ENCODE measurements at regions not wholly inside any gene's neighbourhood (a gene's known extent, or its start where the extent isn't known, plus 50 kb on each side); places are given as distances from the start of the nearest gene placed in this dataset.

DNA sequence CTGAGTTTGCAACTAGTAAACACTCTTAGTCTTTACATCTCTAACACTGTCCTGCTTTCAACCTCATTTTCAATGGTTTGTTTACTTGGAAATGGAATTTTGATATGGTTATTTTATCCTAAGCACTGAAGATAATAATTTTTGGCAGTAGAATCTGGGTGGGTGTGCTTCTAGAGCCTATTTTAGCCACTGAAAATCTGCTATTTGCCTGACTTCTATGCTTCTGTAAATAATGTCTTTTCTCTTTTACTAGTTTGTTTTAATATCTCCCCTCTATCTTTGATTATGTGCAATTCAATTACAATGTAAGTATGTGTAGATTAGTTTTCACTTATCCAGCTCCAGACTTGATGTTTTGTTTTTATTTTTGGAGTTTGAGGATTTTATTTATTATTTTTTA lies 197.5 kb downstream of the TUSC1 start:
- no peaks in the 10 kb centered on the region for H3K4me1 ChIP-seq (ENCODE audit: control insufficient read depth in 2 of 2, insufficient read depth in 1 of 2, low read depth in 1 of 2, low read length in 2 of 2)
- H3K4ac ChIP-seq (ENCODE audit: low read length), result no peak overlapping the region
- no peak overlapping the region for H3K18ac ChIP-seq (ENCODE audit: low read length)
- H2AK5ac ChIP-seq (ENCODE audit: low read depth, low read length), result no peak overlapping the region
- H3K27ac ChIP-seq (replicated peaks; ENCODE audit: low read length), result no peak overlapping the region
- no peak overlapping the region for H2BK5ac ChIP-seq (ENCODE audit: low read length)
- DNase-seq (ENCODE audit: low spot score), result no peak
- H2BK12ac ChIP-seq (ENCODE audit: low read length), result no peak overlapping the region
- H2BK15ac ChIP-seq (ENCODE audit: low read length), result no peak overlapping the region
- no peak overlapping the region for H4K91ac ChIP-seq (ENCODE audit: low read depth, low read length, poor library complexity)
- H2AFZ ChIP-seq (ENCODE audit: low read length), result no peak overlapping the region
- H2BK120ac ChIP-seq (ENCODE audit: low read depth, low read length), result no peak overlapping the region
- no peak overlapping the region for H3K23ac ChIP-seq (ENCODE audit: low read depth, low read length, poor library complexity)
- H3K36me3 ChIP-seq (replicated peaks in 1 of 2; ENCODE audit: control insufficient read depth in 2 of 2, insufficient read depth in 2 of 2, low read length in 2 of 2), result no peaks in the 10 kb centered on the region
- H3K4me2 ChIP-seq (ENCODE audit: insufficient read depth, low read length, poor library complexity, severe bottlenecking), result no peak overlapping the region
- no peak overlapping the region for H3K4me3 ChIP-seq (ENCODE audit: low read length in 2 of 2)
- H3K27me3 ChIP-seq (ENCODE audit: control insufficient read depth in 3 of 3, insufficient read depth in 3 of 3, low read depth in 1 of 3, low read length in 3 of 3), result no peaks in the 10 kb centered on the region
- no peaks in the 10 kb centered on the region for H3K9me3 ChIP-seq (replicated peaks in 1 of 2; ENCODE audit: control insufficient read depth in 2 of 2, insufficient read depth in 1 of 2, low read depth in 1 of 2, low read length in 2 of 2)
- H3K14ac ChIP-seq (ENCODE audit: low read length), result no peak overlapping the region
- no peak overlapping the region for H3K9ac ChIP-seq (ENCODE audit: low read depth, low read length, poor library complexity)
- H4K8ac ChIP-seq (ENCODE audit: low read depth, low read length), result no peak overlapping the region
- H3K79me1 ChIP-seq (ENCODE audit: low read depth, low read length), result no peaks in the 10 kb centered on the region

DNA sequence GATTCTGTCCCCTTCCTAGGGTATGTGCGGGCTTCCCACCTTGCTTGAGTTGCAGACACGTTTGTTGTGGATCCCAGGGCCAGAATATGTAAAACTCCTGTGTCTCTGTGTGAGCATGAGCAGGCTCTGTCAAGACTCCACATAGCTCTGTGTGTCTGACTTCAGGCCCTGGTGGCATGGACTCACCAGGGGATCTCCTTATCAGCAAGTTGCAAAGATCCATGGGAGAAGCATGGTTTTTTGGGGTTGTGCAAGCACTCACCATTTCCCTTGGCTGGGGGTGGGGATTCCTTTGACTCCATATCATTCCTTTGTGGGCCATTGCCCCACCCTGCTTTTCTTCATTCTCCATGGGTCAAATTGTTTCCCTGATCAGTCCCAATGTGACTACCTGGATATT lies 205.6 kb downstream of the TUSC1 start:
- Histone ChIP-seq H4K91ac (ENCODE audit: low read depth, low read length, poor library complexity) (no peak overlapping the region), H3K4me1 (ENCODE audit: control insufficient read depth in 2 of 2, insufficient read depth in 1 of 2, low read depth in 1 of 2, low read length in 2 of 2) (no peaks in the 10 kb centered on the region), H3K36me3 (replicated peaks in 1 of 2; ENCODE audit: control insufficient read depth in 2 of 2, insufficient read depth in 2 of 2, low read length in 2 of 2) (no peaks in the 10 kb centered on the region), H4K8ac (ENCODE audit: low read depth, low read length) (no peak overlapping the region), H3K27ac (replicated peaks; ENCODE audit: low read length) (no peak overlapping the region), H3K23ac (ENCODE audit: low read depth, low read length, poor library complexity) (no peak overlapping the region), H2BK12ac (ENCODE audit: low read length) (no peak overlapping the region), H3K27me3 (ENCODE audit: control insufficient read depth in 3 of 3, insufficient read depth in 3 of 3, low read depth in 1 of 3, low read length in 3 of 3) (no peaks in the 10 kb centered on the region), H3K14ac (ENCODE audit: low read length) (no peak overlapping the region), H2BK120ac (ENCODE audit: low read depth, low read length) (no peak overlapping the region), H3K9me3 (replicated peaks in 1 of 2; ENCODE audit: control insufficient read depth in 2 of 2, insufficient read depth in 1 of 2, low read depth in 1 of 2, low read length in 2 of 2) (no peaks in the 10 kb centered on the region), H3K4me2 (ENCODE audit: insufficient read depth, low read length, poor library complexity, severe bottlenecking) (no peak overlapping the region), H3K79me1 (ENCODE audit: low read depth, low read length) (no peaks in the 10 kb centered on the region), H3K4me3 (ENCODE audit: low read length in 2 of 2) (no peak overlapping the region), H2BK5ac (ENCODE audit: low read length) (no peak overlapping the region), H3K9ac (ENCODE audit: low read depth, low read length, poor library complexity) (no peak overlapping the region), H2AFZ (ENCODE audit: low read length) (no peak overlapping the region), H2BK15ac (ENCODE audit: low read length) (no peak overlapping the region), H3K4ac (ENCODE audit: low read length) (no peak overlapping the region), H3K18ac (ENCODE audit: low read length) (no peak overlapping the region), H2AK5ac (ENCODE audit: low read depth, low read length) (no peak overlapping the region)
- DNase-seq (ENCODE audit: low spot score), result no peak
- no CpG with 5 or more reads among the region's 2 CpGs for WGBS, 2 donors (ENCODE audit: extremely low coverage in 2 of 2, insufficient read length in 2 of 2, insufficient replicate concordance in 1 of 2)

DNA sequence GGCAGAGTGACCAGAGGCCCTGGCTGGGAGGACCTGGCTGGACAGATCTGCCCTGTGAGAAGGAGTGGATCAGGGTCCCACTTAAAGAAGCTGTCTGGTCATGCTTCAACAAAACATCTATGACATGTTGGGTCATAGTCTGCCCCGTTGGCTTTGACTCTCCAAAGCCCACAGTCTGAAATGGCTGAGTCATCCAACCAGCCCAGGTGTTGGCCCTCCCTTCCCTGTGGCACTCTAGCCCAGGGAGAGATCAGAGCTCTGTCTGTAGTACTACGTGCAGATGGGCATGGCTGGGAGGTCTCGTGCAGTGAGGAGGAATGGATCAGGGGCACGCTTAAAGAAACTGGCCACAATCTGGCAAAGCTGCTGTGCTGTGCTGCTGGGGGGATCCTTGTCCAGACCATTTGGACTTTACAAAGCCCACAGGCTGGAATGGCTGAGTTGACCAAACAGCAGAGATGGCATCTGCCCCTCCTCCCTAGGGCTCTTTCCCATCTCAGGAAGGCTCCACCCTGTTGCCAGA lies 206.1 kb downstream of the TUSC1 start:
- Histone ChIP-seq H4K91ac (ENCODE audit: low read depth, low read length, poor library complexity) (no peak overlapping the region), H3K27me3 (ENCODE audit: control insufficient read depth in 3 of 3, insufficient read depth in 3 of 3, low read depth in 1 of 3, low read length in 3 of 3) (no peaks in the 10 kb centered on the region), H2BK120ac (ENCODE audit: low read depth, low read length) (no peak overlapping the region), H3K4me1 (ENCODE audit: control insufficient read depth in 2 of 2, insufficient read depth in 1 of 2, low read depth in 1 of 2, low read length in 2 of 2) (no peaks in the 10 kb centered on the region), H3K18ac (ENCODE audit: low read length) (peak overlapping the region; percentile 7), H3K9me3 (replicated peaks in 1 of 2; ENCODE audit: control insufficient read depth in 2 of 2, insufficient read depth in 1 of 2, low read depth in 1 of 2, low read length in 2 of 2) (no peaks in the 10 kb centered on the region), H3K4me3 (ENCODE audit: low read length in 2 of 2) (no peak overlapping the region), H2BK12ac (ENCODE audit: low read length) (no peak overlapping the region), H3K27ac (replicated peaks; ENCODE audit: low read length) (no peak overlapping the region), H3K36me3 (replicated peaks in 1 of 2; ENCODE audit: control insufficient read depth in 2 of 2, insufficient read depth in 2 of 2, low read length in 2 of 2) (no peaks in the 10 kb centered on the region), H3K79me1 (ENCODE audit: low read depth, low read length) (no peaks in the 10 kb centered on the region), H3K9ac (ENCODE audit: low read depth, low read length, poor library complexity) (no peak overlapping the region), H2AFZ (ENCODE audit: low read length) (no peak overlapping the region), H3K4me2 (ENCODE audit: insufficient read depth, low read length, poor library complexity, severe bottlenecking) (no peak overlapping the region), H3K23ac (ENCODE audit: low read depth, low read length, poor library complexity) (no peak overlapping the region), H3K14ac (ENCODE audit: low read length) (no peak overlapping the region), H4K8ac (ENCODE audit: low read depth, low read length) (no peak overlapping the region), H2AK5ac (ENCODE audit: low read depth, low read length) (no peak overlapping the region), H3K4ac (ENCODE audit: low read length) (no peak overlapping the region), H2BK15ac (ENCODE audit: low read length) (no peak overlapping the region), H2BK5ac (ENCODE audit: low read length) (no peak overlapping the region)
- DNase-seq (ENCODE audit: low spot score), result no peak
- no CpG with 5 or more reads among the region's 4 CpGs for WGBS, 2 donors (ENCODE audit: extremely low coverage in 2 of 2, insufficient read length in 2 of 2, insufficient replicate concordance in 1 of 2)

DNA sequence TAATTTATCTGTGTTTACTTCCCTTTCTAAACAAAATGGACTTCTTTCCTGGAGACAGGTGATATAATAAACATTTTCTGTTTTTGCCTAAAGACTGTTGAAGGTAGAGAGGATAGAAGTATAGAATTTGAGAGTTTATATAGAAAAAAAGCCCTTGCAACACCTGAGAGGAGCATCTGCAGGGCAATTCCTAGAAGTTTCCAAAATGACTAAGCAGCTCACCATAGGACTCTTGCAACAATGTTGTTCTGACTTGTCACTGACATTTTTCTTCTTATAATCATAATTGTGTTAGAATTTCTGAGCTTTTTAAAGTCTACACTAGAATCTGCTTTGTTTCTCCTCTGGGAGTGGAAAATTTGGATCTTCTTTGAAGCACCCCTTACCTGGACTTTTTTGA lies 216.8 kb downstream of the TUSC1 start:
- Histone ChIP-seq H3K4me2 (ENCODE audit: insufficient read depth, low read length, poor library complexity, severe bottlenecking) (no peak overlapping the region), H4K8ac (ENCODE audit: low read depth, low read length) (no peak overlapping the region), H3K4ac (ENCODE audit: low read length) (no peak overlapping the region), H4K91ac (ENCODE audit: low read depth, low read length, poor library complexity) (no peak overlapping the region), H3K4me3 (ENCODE audit: low read length in 2 of 2) (no peak overlapping the region), H3K36me3 (replicated peaks in 1 of 2; ENCODE audit: control insufficient read depth in 2 of 2, insufficient read depth in 2 of 2, low read length in 2 of 2) (no peaks in the 10 kb centered on the region), H3K4me1 (ENCODE audit: control insufficient read depth in 2 of 2, insufficient read depth in 1 of 2, low read depth in 1 of 2, low read length in 2 of 2) (no peaks in the 10 kb centered on the region), H3K9me3 (replicated peaks in 1 of 2; ENCODE audit: control insufficient read depth in 2 of 2, insufficient read depth in 1 of 2, low read depth in 1 of 2, low read length in 2 of 2) (no peaks in the 10 kb centered on the region), H2AFZ (ENCODE audit: low read length) (no peak overlapping the region), H2BK5ac (ENCODE audit: low read length) (no peak overlapping the region), H3K27me3 (ENCODE audit: control insufficient read depth in 3 of 3, insufficient read depth in 3 of 3, low read depth in 1 of 3, low read length in 3 of 3) (no peaks in the 10 kb centered on the region), H3K9ac (ENCODE audit: low read depth, low read length, poor library complexity) (no peak overlapping the region), H2AK5ac (ENCODE audit: low read depth, low read length) (no peak overlapping the region), H3K27ac (replicated peaks; ENCODE audit: low read length) (no peak overlapping the region), H2BK12ac (ENCODE audit: low read length) (no peak overlapping the region), H3K23ac (ENCODE audit: low read depth, low read length, poor library complexity) (no peak overlapping the region), H2BK120ac (ENCODE audit: low read depth, low read length) (no peak overlapping the region), H3K79me1 (ENCODE audit: low read depth, low read length) (no peaks in the 10 kb centered on the region), H3K18ac (ENCODE audit: low read length) (no peak overlapping the region), H2BK15ac (ENCODE audit: low read length) (no peak overlapping the region), H3K14ac (ENCODE audit: low read length) (no peak overlapping the region)
- DNase-seq (ENCODE audit: low spot score), result no peak
